ENCODE measurements at regions not wholly inside any gene's neighbourhood (a gene's known extent, or its start where the extent isn't known, plus 50 kb on each side); places are given as distances from the start of the nearest gene placed in this dataset.

- TF ChIP-seq CEBPB (IDR thresholded peaks at IDR 0.05), result no peak
- TF ChIP-seq RAD21 (IDR thresholded peaks at IDR 0.05; ENCODE audit: low read depth), result no peak
- no peak for TF ChIP-seq EP300 (IDR thresholded peaks at IDR 0.05; ENCODE audit: borderline replicate concordance)
- TF ChIP-seq TAF1 (IDR thresholded peaks at IDR 0.05; ENCODE audit: low read depth), result no peak
- no peak for TF ChIP-seq NFIC (IDR thresholded peaks at IDR 0.05)
- TF ChIP-seq, protein P1, sequence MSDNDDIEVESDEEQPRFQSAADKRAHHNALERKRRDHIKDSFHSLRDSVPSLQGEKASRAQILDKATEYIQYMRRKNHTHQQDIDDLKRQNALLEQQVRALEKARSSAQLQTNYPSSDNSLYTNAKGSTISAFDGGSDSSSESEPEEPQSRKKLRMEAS (IDR thresholded peaks at IDR 0.05), result no peak
- no peak for TF ChIP-seq TEAD4 (IDR thresholded peaks at IDR 0.05)
- no peak for TF ChIP-seq YY1 (IDR thresholded peaks at IDR 0.05; ENCODE audit: low read depth)
- no peak for TF ChIP-seq FOXM1 (IDR thresholded peaks at IDR 0.05; ENCODE audit: borderline replicate concordance, low read depth)
- TF ChIP-seq, protein P2, sequence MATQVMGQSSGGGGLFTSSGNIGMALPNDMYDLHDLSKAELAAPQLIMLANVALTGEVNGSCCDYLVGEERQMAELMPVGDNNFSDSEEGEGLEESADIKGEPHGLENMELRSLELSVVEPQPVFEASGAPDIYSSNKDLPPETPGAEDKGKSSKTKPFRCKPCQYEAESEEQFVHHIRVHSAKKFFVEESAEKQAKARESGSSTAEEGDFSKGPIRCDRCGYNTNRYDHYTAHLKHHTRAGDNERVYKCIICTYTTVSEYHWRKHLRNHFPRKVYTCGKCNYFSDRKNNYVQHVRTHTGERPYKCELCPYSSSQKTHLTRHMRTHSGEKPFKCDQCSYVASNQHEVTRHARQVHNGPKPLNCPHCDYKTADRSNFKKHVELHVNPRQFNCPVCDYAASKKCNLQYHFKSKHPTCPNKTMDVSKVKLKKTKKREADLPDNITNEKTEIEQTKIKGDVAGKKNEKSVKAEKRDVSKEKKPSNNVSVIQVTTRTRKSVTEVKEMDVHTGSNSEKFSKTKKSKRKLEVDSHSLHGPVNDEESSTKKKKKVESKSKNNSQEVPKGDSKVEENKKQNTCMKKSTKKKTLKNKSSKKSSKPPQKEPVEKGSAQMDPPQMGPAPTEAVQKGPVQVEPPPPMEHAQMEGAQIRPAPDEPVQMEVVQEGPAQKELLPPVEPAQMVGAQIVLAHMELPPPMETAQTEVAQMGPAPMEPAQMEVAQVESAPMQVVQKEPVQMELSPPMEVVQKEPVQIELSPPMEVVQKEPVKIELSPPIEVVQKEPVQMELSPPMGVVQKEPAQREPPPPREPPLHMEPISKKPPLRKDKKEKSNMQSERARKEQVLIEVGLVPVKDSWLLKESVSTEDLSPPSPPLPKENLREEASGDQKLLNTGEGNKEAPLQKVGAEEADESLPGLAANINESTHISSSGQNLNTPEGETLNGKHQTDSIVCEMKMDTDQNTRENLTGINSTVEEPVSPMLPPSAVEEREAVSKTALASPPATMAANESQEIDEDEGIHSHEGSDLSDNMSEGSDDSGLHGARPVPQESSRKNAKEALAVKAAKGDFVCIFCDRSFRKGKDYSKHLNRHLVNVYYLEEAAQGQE (IDR thresholded peaks at IDR 0.05; ENCODE audit: low read depth), result no peak
- no peak for TF ChIP-seq CREB1 (IDR thresholded peaks at IDR 0.05; ENCODE audit: low read depth)
- TF ChIP-seq TCF12 (IDR thresholded peaks at IDR 0.05; ENCODE audit: low read depth), result no peak
- no peak for TF ChIP-seq EGR1 (IDR thresholded peaks at IDR 0.05)
- TF ChIP-seq USF1 (IDR thresholded peaks at IDR 0.05), result no peak
Measured at GRCh38 chr1:58149271-58149812, 397.2 kb downstream of the OMA1 start.

All from Ishikawa (cell line).